Muscle of back (tissue), 3 donors: ENCODE measurements at regions not wholly inside any gene's neighbourhood (a gene's known extent, or its start where the extent isn't known, plus 50 kb on each side); places are given as distances from the start of the nearest gene placed in this dataset.

Experiments
- DNase-seq, 3 donors: peaks; one replicate each; pipeline versions ENCODE4 v3.0.0 to v3.0.0-alpha.2; 2013

- DNase-seq: peak in 2 of 3 donors; percentile 6 to 17
These were observed 178.7 kb upstream of the PODXL start for GRCh38 chr7:131735101-131735500.

GRCh38 chr7:131733604-131734003 lies 177.2 kb upstream of the PODXL start:
- no peak for DNase-seq

- DNase-seq: no peak
These were observed 170.8 kb upstream of the PODXL start for GRCh38 chr7:131727189-131727588.

- no peak for DNase-seq
These were observed 170.3 kb upstream of the PODXL start for GRCh38 chr7:131726686-131727085.

GRCh38 chr7:131726031-131726430 lies 169.6 kb upstream of the PODXL start:
- DNase-seq: no peak

GRCh38 chr7:131724776-131725345 lies 168.4 kb upstream of the PODXL start:
- no peak for DNase-seq

- no peak for DNase-seq
These were observed 167.5 kb upstream of the PODXL start for GRCh38 chr7:131723926-131724325.

- DNase-seq: peak in 1 of 3 donors; percentile 9
These were observed 165.9 kb upstream of the PODXL start for GRCh38 chr7:131722371-131722770.

GRCh38 chr7:131721660-131722059 lies 165.2 kb upstream of the PODXL start:
- no peak for DNase-seq

- no peak for DNase-seq
These were observed 164.3 kb upstream of the PODXL start for GRCh38 chr7:131720703-131721102.

- no peak for DNase-seq
These were observed 160.8 kb upstream of the PODXL start for GRCh38 chr7:131717181-131717580.

GRCh38 chr7:131699323-131699722 lies 142.9 kb upstream of the PODXL start:
- DNase-seq: no peak

- DNase-seq: peak; percentile 9 to 45 (median 20)
These were observed 135.9 kb upstream of the PODXL start for GRCh38 chr7:131692131-131692960.

GRCh38 chr7:131691454-131692130 lies 135.2 kb upstream of the PODXL start:
- no peak for DNase-seq

GRCh38 chr7:131690441-131690840 lies 134.0 kb upstream of the PODXL start:
- no peak for DNase-seq

- no peak for DNase-seq
These were observed 133.3 kb upstream of the PODXL start for GRCh38 chr7:131689662-131690234.

- DNase-seq: peak; percentile 38 to 69 (median 55)
These were observed 132.6 kb upstream of the PODXL start for GRCh38 chr7:131688738-131689661.

- DNase-seq: no peak
These were observed 130.9 kb upstream of the PODXL start for GRCh38 chr7:131687296-131687695.

GRCh38 chr7:131686833-131687232 lies 130.4 kb upstream of the PODXL start:
- no peak for DNase-seq

- no peak for DNase-seq
These were observed 127.2 kb upstream of the PODXL start for GRCh38 chr7:131683536-131684125.

- no peak for DNase-seq
These were observed 125.5 kb upstream of the PODXL start for GRCh38 chr7:131681961-131682360.
